Endothelial cell (in vitro differentiated cells): ENCODE measurements at regions not wholly inside any gene's neighbourhood (a gene's known extent, or its start where the extent isn't known, plus 50 kb on each side); places are given as distances from the start of the nearest gene placed in this dataset.

Experiments used
- DNase-seq: peaks from one replicate; pipeline ENCODE4 v3.0.0; 2021; ENCODE audit warnings: low spot score
- H3K27ac Mint-ChIP-seq: one replicate; pipeline ENCODE4 v1.8.0; 2021; ENCODE audit warnings: mixed read lengths, inconsistent platforms; ENCODE audit not compliant: unreplicated experiment
- H3K27me3 Mint-ChIP-seq: one replicate; pipeline ENCODE4 v1.8.0; 2021; ENCODE audit warnings: mild to moderate bottlenecking, moderate library complexity, mixed read lengths, inconsistent platforms; ENCODE audit not compliant: unreplicated experiment
- H3K36me3 Mint-ChIP-seq: one replicate; pipeline ENCODE4 v1.8.0; 2021; ENCODE audit warnings: mild to moderate bottlenecking, low read depth, mixed read lengths, inconsistent platforms; ENCODE audit not compliant: unreplicated experiment
- H3K4me1 Mint-ChIP-seq: one replicate; pipeline ENCODE4 v1.8.0; 2021; ENCODE audit warnings: mild to moderate bottlenecking, mixed read lengths, inconsistent platforms; ENCODE audit not compliant: unreplicated experiment
- H3K4me3 Mint-ChIP-seq: one replicate; pipeline ENCODE4 v1.8.0; 2021; ENCODE audit warnings: mild to moderate bottlenecking, mixed read lengths, inconsistent platforms; ENCODE audit not compliant: unreplicated experiment
- H3K9me3 Mint-ChIP-seq: one replicate; pipeline ENCODE4 v1.8.0; 2021; ENCODE audit warnings: mixed read lengths, inconsistent platforms; ENCODE audit not compliant: unreplicated experiment
- TF ChIP-seq, protein P1 (sequence below): fragments of 200-600 bp; sonication (generic); IDR thresholded peaks from one replicate; pipeline ENCODE4 v1.5.0; 2021; ENCODE audit warnings: antibody characterized with exemption; ENCODE audit not compliant: unreplicated experiment

DNA sequence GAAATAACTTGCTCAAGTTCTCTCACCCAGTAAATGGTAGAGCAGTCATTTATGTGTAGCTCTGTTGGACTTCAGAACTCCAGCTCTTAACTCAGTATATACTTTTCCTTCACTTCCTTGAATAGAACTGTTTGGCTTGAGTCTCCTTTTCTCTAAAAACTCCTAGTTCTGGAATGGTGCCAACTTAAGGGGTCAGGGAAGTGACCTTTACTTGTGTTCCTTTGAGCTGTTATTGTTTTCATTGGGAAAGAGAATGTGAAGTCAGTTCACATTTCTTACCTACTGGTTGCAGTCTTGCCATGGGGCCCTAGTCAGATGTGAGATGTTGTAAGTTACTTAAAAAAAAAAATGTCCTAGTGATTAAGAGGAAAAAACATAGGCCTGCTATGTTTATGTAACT lies 77.0 kb upstream of the MACF1 start:
- peaks cover 67% of the 10 kb centered on the region for H3K4me1 Mint-ChIP-seq
- no peak overlapping the region for H3K4me3 Mint-ChIP-seq
- H3K27ac Mint-ChIP-seq, result peak overlapping the region; percentile 62
- no peak for DNase-seq
- peaks cover 2% of the 10 kb centered on the region for H3K27me3 Mint-ChIP-seq
- TF ChIP-seq, protein P1, sequence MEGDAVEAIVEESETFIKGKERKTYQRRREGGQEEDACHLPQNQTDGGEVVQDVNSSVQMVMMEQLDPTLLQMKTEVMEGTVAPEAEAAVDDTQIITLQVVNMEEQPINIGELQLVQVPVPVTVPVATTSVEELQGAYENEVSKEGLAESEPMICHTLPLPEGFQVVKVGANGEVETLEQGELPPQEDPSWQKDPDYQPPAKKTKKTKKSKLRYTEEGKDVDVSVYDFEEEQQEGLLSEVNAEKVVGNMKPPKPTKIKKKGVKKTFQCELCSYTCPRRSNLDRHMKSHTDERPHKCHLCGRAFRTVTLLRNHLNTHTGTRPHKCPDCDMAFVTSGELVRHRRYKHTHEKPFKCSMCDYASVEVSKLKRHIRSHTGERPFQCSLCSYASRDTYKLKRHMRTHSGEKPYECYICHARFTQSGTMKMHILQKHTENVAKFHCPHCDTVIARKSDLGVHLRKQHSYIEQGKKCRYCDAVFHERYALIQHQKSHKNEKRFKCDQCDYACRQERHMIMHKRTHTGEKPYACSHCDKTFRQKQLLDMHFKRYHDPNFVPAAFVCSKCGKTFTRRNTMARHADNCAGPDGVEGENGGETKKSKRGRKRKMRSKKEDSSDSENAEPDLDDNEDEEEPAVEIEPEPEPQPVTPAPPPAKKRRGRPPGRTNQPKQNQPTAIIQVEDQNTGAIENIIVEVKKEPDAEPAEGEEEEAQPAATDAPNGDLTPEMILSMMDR, result no peak
- H3K36me3 Mint-ChIP-seq, result peaks cover 10% of the 10 kb centered on the region
- H3K9me3 Mint-ChIP-seq, result no peaks in the 10 kb centered on the region

DNA sequence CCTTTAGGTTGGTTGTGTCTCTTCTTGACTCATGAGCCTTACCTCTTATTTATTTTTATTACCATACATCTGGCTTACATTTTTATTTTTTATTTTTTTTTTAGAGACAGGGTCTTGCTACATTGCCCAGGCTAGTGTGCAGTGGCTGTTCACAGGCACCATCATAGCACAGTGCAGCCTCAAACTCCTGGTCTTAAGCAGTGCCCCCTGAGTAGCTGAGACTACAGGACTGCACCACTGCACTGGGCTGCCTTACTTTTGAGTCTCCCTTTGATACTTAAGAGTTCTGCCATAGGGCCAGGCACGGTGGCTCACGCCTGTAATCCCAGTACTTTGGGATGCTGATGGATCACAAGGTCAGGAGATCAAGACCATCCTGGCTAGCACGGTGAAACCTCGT lies 76.4 kb upstream of the MACF1 start:
- peaks cover 2% of the 10 kb centered on the region for H3K27me3 Mint-ChIP-seq
- H3K36me3 Mint-ChIP-seq, result peaks cover 10% of the 10 kb centered on the region
- no peaks in the 10 kb centered on the region for H3K9me3 Mint-ChIP-seq
- H3K4me3 Mint-ChIP-seq, result no peak overlapping the region
- H3K4me1 Mint-ChIP-seq, result peaks cover 72% of the 10 kb centered on the region
- TF ChIP-seq, protein P1, result no peak
- H3K27ac Mint-ChIP-seq, result peak overlapping the region; percentile 86
- DNase-seq, result no peak

DNA sequence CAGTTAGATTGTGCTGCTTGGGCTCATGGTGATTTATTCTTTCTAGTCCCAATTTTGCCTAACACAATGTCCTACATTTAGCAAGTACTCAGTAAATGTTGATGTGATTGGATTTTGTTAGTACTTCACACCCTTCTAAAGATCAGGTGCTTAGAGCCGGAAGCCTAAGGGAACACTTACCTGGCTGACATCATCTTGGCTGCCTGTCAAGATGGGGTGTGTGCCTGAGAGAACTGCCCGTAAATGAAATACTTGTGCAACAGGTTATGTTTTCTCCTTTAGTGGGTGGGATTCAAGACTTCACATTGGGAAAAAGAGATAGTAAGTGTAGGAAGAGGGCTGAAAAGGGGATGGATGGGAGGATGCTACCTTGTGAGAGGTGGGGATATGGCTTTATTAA lies 75.5 kb upstream of the MACF1 start:
- Mint-ChIP-seq H3K36me3 (peaks cover 10% of the 10 kb centered on the region), H3K4me3 (no peak overlapping the region), H3K4me1 (peaks cover 80% of the 10 kb centered on the region), H3K27me3 (peaks cover 3% of the 10 kb centered on the region), H3K9me3 (no peaks in the 10 kb centered on the region), H3K27ac (no peak overlapping the region)
- DNase-seq, result no peak
- TF ChIP-seq, protein P1, result no peak

DNA sequence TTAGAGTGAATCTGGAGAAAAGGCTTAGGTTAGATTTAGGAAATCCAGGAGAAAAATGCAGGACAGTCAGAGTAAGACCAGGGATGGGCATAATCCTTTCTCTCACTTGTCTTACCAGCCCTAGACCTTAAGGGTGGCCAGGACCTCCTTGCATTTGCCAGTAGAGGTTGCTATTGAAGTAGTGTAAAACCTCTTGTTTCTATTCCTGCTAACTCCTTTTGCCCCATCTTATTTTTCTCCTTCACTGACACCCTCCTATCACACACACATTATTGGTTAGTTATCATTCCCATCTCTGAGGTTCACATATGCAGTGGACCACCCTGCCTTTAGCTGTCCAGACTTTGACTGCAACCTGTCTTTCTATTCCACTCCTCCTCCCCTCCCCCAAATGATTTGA lies 75.0 kb upstream of the MACF1 start:
- no peaks in the 10 kb centered on the region for H3K9me3 Mint-ChIP-seq

DNA sequence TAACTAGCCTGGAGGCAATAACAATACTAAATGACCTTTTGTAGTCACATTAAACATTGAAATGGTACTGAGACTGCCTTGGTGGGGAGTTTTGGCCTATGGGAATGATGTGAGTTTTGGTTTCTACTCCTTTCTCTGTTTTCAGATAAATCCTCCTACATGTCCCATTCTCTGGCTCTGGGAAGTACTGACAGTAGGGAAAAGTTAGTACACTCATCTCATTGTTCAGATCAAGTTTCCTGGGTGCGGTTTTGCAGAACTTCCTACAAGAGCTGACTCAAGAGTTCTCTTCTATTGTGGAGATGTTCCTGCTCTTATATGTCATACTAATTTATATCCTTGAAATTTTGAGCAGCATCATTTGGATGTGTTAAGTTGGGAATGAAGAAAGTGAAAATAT lies 74.2 kb upstream of the MACF1 start:
- H3K4me3 Mint-ChIP-seq, result no peak overlapping the region

More for the DNA sequence above, 75.0 kb upstream of the MACF1 start:
- TF ChIP-seq, protein P1, result no peak
- Mint-ChIP-seq H3K27me3 (peaks cover 3% of the 10 kb centered on the region), H3K36me3 (peaks cover 10% of the 10 kb centered on the region), H3K4me3 (no peak overlapping the region), H3K27ac (peak overlapping the region; percentile 62), H3K4me1 (peaks cover 81% of the 10 kb centered on the region)
- DNase-seq, result no peak

More for the DNA sequence above, 74.2 kb upstream of the MACF1 start:
- Mint-ChIP-seq H3K27me3 (peaks cover 3% of the 10 kb centered on the region), H3K4me1 (peaks cover 80% of the 10 kb centered on the region), H3K36me3 (peaks cover 4% of the 10 kb centered on the region), H3K27ac (peak overlapping the region; percentile 90), H3K9me3 (no peaks in the 10 kb centered on the region)
- TF ChIP-seq, protein P1, result no peak
- DNase-seq, result no peak
